A673 (cell line): ENCODE measurements at regions not wholly inside any gene's neighbourhood (a gene's known extent, or its start where the extent isn't known, plus 50 kb on each side); places are given as distances from the start of the nearest gene placed in this dataset.

Experiments
- EZH2 ChIP-seq: fragments of 200-600 bp; sonication (generic); IDR thresholded peaks from 2 replicates; pipeline ENCODE4 v1.6.1; 2017; ENCODE audit warnings: borderline replicate concordance, low read depth, mild to moderate bottlenecking, mixed read lengths, antibody characterized with exemption, low read length; ENCODE audit not compliant: poor library complexity, severe bottlenecking
- TF ChIP-seq, protein P1 (sequence below): fragments of 300-800, 200-600 bp; sonication (generic); conservative IDR thresholded peaks from 2 replicates; pipeline ENCODE4 v1.5.1; 2017; ENCODE audit warnings: low read depth, mild to moderate bottlenecking, antibody characterized with exemption, low read length, moderate library complexity, mixed read lengths

GRCh38 chr12:86710109-86710508, 453.9 kb upstream of the MGAT4C start:
- TF ChIP-seq, protein P1, sequence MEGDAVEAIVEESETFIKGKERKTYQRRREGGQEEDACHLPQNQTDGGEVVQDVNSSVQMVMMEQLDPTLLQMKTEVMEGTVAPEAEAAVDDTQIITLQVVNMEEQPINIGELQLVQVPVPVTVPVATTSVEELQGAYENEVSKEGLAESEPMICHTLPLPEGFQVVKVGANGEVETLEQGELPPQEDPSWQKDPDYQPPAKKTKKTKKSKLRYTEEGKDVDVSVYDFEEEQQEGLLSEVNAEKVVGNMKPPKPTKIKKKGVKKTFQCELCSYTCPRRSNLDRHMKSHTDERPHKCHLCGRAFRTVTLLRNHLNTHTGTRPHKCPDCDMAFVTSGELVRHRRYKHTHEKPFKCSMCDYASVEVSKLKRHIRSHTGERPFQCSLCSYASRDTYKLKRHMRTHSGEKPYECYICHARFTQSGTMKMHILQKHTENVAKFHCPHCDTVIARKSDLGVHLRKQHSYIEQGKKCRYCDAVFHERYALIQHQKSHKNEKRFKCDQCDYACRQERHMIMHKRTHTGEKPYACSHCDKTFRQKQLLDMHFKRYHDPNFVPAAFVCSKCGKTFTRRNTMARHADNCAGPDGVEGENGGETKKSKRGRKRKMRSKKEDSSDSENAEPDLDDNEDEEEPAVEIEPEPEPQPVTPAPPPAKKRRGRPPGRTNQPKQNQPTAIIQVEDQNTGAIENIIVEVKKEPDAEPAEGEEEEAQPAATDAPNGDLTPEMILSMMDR: no peak
- TF ChIP-seq EZH2: no peak
